HepG2 (cell line): ENCODE measurements at regions not wholly inside any gene's neighbourhood (a gene's known extent, or its start where the extent isn't known, plus 50 kb on each side); places are given as distances from the start of the nearest gene placed in this dataset.

Source experiments
- ARNTL ChIP-seq: sonication (generic); formaldehyde crosslinking; IDR thresholded peaks from 2 replicates; pipeline ENCODE4 v1.4.0; 2020; ENCODE audit warnings: mild to moderate bottlenecking, missing genetic modification reagents
- BCL3 ChIP-seq: sonication (generic); formaldehyde crosslinking; IDR thresholded peaks from 2 replicates; pipeline ENCODE4 v1.5.1; 2020; ENCODE audit warnings: mild to moderate bottlenecking, missing genetic modification reagents, moderate library complexity
- EHMT2 ChIP-seq: fragments of 200-600 bp; sonication (generic); IDR thresholded peaks from 2 replicates; pipeline ENCODE4 v1.7.0; 2017; ENCODE audit warnings: antibody characterized with exemption, low read depth, low read length, borderline replicate concordance
- HHEX ChIP-seq: IDR thresholded peaks from 2 replicates; pipeline ENCODE4 v1.6.1; 2016; ENCODE audit warnings: control low read depth
- MED1 ChIP-seq: sonication (generic); formaldehyde crosslinking; IDR thresholded peaks from 2 replicates; pipeline ENCODE4 v1.4.0; 2020; ENCODE audit warnings: missing genetic modification reagents
- NFIC ChIP-seq: IDR thresholded peaks from 2 replicates; pipeline ENCODE4 v1.6.1; 2012; ENCODE audit warnings: mild to moderate bottlenecking, low read length, inconsistent platforms
- NR2F6 ChIP-seq, 2 experiments: IDR thresholded peaks; 2 replicates each; pipeline ENCODE4 v1.6.1; 2016; ENCODE audit warnings: antibody characterized with exemption in 1 of 2, mild to moderate bottlenecking in 1 of 2
- RCOR2 ChIP-seq: IDR thresholded peaks from 2 replicates; pipeline ENCODE4 v1.6.1; 2016; ENCODE audit warnings: missing biosample characterization, missing genetic modification reagents
- SOX13 ChIP-seq, 3 experiments: fragments of 450-650 bp in 1 of 3; sonication (generic) in 1 of 3; formaldehyde crosslinking in 1 of 3; IDR thresholded peaks in 2 of 3; conservative IDR thresholded peaks in 1 of 3; 2 replicates each; pipeline versions ENCODE4 v1.5.0 to v1.6.1; 2016 to 2020; ENCODE audit warnings: antibody characterized with exemption in 1 of 3, mild to moderate bottlenecking in 1 of 3, missing compliant biosample characterization in 1 of 3, missing genetic modification reagents in 1 of 3, moderate library complexity in 1 of 3
- TBX2 ChIP-seq: sonication (generic); formaldehyde crosslinking; IDR thresholded peaks from 2 replicates; pipeline ENCODE4 v1.5.0; 2020; ENCODE audit warnings: missing genetic modification reagents, mild to moderate bottlenecking, borderline replicate concordance
- TCF7 ChIP-seq: sonication (generic); IDR thresholded peaks from 2 replicates; pipeline ENCODE4 v1.6.1; 2016; ENCODE audit warnings: antibody characterized with exemption, low read depth
- TP53 ChIP-seq: sonication (generic); formaldehyde crosslinking; conservative IDR thresholded peaks from 2 replicates; pipeline ENCODE4 v1.4.0; 2020; ENCODE audit warnings: missing genetic modification reagents
- U2AF2 ChIP-seq: fragments of 200-400 bp; formaldehyde crosslinking; IDR thresholded peaks from 2 replicates; pipeline ENCODE4 v1.6.1; 2017; ENCODE audit warnings: low read depth, mild to moderate bottlenecking, low read length
- ZBTB8A ChIP-seq: sonication (generic); formaldehyde crosslinking; IDR thresholded peaks from 2 replicates; pipeline ENCODE4 v1.4.0; 2020; ENCODE audit warnings: mild to moderate bottlenecking, low read depth, missing genetic modification reagents, borderline replicate concordance
- ZNF543 ChIP-seq: sonication (generic); formaldehyde crosslinking; IDR thresholded peaks from 2 replicates; pipeline ENCODE4 v1.4.0; 2020; ENCODE audit warnings: mild to moderate bottlenecking, missing genetic modification reagents
- ZNF570 ChIP-seq: sonication (generic); formaldehyde crosslinking; IDR thresholded peaks from 2 replicates; pipeline ENCODE4 v1.4.0; 2020; ENCODE audit warnings: mild to moderate bottlenecking, missing genetic modification reagents, borderline replicate concordance
- ZNF614 ChIP-seq: IDR thresholded peaks from 2 replicates; pipeline ENCODE4 v1.6.1; 2018; ENCODE audit warnings: missing biosample characterization, missing genetic modification reagents, inconsistent platforms, borderline replicate concordance
- TF ChIP-seq, protein P1 (sequence below): sonication (generic); formaldehyde crosslinking; IDR thresholded peaks from 2 replicates; pipeline ENCODE4 v1.4.0; 2020; ENCODE audit warnings: low read depth, missing genetic modification reagents
- TF ChIP-seq, protein P2 (sequence below): IDR thresholded peaks from 2 replicates; pipeline ENCODE4 v1.6.1; 2016; ENCODE audit warnings: low read depth, borderline replicate concordance
- TF ChIP-seq, protein P3 (sequence below): sonication (generic); formaldehyde crosslinking; IDR thresholded peaks from 2 replicates; pipeline ENCODE4 v1.4.0; 2020; ENCODE audit warnings: missing genetic modification reagents

DNA sequence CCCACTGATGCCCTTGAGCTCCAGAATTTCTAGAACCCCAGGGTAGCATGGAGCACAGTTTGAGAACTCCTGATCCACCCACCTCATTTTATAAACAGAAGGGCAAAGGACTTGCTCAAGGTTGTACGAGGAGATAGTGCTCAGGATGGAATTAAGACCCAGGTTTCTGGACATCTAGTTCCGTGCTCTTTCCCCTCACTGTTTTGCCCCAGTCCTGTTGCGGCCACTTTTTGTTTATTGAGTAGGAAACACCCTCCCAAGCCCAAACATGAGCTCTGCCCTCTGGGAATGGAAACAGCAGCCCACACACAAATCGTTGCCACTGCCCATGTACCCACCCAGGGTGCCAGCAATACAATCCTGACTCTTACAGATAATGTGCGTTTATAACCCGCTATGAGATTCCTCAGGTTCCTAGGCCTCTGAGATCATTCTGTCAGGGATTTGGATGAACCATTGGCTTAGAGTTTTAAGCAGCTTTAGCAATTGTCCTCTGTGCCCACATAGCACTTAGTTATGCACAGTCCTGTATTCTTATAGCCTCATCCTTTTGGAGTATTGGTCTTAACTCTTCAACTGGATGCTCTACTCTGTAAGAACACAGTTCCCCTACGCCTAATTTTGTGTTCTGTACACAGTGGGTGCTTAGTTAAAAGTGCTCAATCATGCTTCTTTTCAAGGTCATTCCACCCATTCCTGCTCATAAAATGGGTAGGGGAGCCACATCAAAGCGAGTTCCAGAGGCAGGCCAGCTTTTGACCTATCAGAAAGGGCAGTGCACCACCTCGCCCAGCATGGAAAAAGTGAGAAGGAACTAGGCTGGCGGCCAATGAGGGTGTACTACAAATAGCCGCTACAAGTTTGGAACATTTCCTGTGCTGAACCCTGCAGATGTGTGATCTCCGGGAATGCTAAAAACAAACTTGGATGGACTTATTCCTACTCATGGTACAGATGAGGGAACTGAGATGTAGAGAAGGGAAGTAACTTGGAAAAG lies 60.3 kb upstream of the IGFBP2 start (continued):
- 0 out of 2 replicates have a peak, but pooled peaks have one; percentile 4 for TF ChIP-seq ZNF614 (CRISPR knock-in tag)
- 0 out of 2 replicates have a peak, but pooled peaks have one; percentile 4 for TF ChIP-seq HHEX
- no peak for TF ChIP-seq U2AF2
- TF ChIP-seq, protein P1, sequence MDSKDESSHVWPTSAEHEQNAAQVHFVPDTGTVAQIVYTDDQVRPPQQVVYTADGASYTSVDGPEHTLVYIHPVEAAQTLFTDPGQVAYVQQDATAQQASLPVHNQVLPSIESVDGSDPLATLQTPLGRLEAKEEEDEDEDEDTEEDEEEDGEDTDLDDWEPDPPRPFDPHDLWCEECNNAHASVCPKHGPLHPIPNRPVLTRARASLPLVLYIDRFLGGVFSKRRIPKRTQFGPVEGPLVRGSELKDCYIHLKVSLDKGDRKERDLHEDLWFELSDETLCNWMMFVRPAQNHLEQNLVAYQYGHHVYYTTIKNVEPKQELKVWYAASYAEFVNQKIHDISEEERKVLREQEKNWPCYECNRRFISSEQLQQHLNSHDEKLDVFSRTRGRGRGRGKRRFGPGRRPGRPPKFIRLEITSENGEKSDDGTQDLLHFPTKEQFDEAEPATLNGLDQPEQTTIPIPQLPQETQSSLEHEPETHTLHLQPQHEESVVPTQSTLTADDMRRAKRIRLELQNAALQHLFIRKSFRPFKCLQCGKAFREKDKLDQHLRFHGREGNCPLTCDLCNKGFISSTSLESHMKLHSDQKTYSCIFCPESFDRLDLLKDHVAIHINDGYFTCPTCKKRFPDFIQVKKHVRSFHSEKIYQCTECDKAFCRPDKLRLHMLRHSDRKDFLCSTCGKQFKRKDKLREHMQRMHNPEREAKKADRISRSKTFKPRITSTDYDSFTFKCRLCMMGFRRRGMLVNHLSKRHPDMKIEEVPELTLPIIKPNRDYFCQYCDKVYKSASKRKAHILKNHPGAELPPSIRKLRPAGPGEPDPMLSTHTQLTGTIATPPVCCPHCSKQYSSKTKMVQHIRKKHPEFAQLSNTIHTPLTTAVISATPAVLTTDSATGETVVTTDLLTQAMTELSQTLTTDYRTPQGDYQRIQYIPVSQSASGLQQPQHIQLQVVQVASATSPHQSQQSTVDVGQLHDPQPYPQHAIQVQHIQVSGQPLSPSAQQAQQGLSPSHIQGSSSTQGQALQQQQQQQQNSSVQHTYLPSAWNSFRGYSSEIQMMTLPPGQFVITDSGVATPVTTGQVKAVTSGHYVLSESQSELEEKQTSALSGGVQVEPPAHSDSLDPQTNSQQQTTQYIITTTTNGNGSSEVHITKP (CRISPR knock-in tag), result peak; percentile 45; the same call in 1 of the 2 replicates
- peak; percentile 70; the same call in 1 of the 2 replicates for TF ChIP-seq TBX2 (CRISPR knock-in tag)
- no peak for TF ChIP-seq ZBTB8A (CRISPR knock-in tag)
- TF ChIP-seq EHMT2, result no peak
- TF ChIP-seq RCOR2 (CRISPR knock-in tag), result 0 out of 2 replicates have a peak, but pooled peaks have one; percentile 47
- peak; percentile 83 for TF ChIP-seq TCF7
- TF ChIP-seq NFIC, result no peak; the same call in 1 of the 2 replicates
- TF ChIP-seq MED1 (CRISPR knock-in tag), result peak; percentile 71
- TF ChIP-seq BCL3, result no peak
- peak; percentile 66 for TF ChIP-seq NR2F6 (IDR thresholded peaks at IDR 0.05)
- peak; percentile 69 for TF ChIP-seq NR2F6 (CRISPR knock-in tag; IDR thresholded peaks at IDR 0.05)
- TF ChIP-seq TP53 (CRISPR knock-in tag), result no peak
- TF ChIP-seq, protein P2, sequence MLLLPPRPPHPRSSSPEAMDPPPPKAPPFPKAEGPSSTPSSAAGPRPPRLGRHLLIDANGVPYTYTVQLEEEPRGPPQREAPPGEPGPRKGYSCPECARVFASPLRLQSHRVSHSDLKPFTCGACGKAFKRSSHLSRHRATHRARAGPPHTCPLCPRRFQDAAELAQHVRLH (CRISPR knock-in tag), result no peak
- TF ChIP-seq, protein P3, sequence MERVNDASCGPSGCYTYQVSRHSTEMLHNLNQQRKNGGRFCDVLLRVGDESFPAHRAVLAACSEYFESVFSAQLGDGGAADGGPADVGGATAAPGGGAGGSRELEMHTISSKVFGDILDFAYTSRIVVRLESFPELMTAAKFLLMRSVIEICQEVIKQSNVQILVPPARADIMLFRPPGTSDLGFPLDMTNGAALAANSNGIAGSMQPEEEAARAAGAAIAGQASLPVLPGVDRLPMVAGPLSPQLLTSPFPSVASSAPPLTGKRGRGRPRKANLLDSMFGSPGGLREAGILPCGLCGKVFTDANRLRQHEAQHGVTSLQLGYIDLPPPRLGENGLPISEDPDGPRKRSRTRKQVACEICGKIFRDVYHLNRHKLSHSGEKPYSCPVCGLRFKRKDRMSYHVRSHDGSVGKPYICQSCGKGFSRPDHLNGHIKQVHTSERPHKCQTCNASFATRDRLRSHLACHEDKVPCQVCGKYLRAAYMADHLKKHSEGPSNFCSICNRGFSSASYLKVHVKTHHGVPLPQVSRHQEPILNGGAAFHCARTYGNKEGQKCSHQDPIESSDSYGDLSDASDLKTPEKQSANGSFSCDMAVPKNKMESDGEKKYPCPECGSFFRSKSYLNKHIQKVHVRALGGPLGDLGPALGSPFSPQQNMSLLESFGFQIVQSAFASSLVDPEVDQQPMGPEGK (CRISPR knock-in tag), result no peak; the same call in 1 of the 2 replicates
- peak; percentile 68; the same call in 1 of the 2 replicates for TF ChIP-seq ARNTL
- no peak for TF ChIP-seq ZNF570 (CRISPR knock-in tag)
- 0 out of 2 replicates have a peak, but pooled peaks have one; percentile 8 for TF ChIP-seq SOX13 (IDR thresholded peaks at IDR 0.05)
- peak in 1 of 2 experiments; percentile 51; a peak in 1 of 4 replicates for TF ChIP-seq SOX13 (CRISPR knock-in tag; conservative IDR thresholded peaks at IDR 0.05 in 1 of 2, IDR thresholded peaks at IDR 0.05 in 1 of 2)
- peak; percentile 89; the same call in 1 of the 2 replicates for TF ChIP-seq ZNF543
